ENCODE measurements at regions not wholly inside any gene's neighbourhood (a gene's known extent, or its start where the extent isn't known, plus 50 kb on each side); places are given as distances from the start of the nearest gene placed in this dataset.

- no peak overlapping the region for H3K4me3 ChIP-seq (ENCODE audit: low read depth, low read length)
- TF ChIP-seq, protein P1, sequence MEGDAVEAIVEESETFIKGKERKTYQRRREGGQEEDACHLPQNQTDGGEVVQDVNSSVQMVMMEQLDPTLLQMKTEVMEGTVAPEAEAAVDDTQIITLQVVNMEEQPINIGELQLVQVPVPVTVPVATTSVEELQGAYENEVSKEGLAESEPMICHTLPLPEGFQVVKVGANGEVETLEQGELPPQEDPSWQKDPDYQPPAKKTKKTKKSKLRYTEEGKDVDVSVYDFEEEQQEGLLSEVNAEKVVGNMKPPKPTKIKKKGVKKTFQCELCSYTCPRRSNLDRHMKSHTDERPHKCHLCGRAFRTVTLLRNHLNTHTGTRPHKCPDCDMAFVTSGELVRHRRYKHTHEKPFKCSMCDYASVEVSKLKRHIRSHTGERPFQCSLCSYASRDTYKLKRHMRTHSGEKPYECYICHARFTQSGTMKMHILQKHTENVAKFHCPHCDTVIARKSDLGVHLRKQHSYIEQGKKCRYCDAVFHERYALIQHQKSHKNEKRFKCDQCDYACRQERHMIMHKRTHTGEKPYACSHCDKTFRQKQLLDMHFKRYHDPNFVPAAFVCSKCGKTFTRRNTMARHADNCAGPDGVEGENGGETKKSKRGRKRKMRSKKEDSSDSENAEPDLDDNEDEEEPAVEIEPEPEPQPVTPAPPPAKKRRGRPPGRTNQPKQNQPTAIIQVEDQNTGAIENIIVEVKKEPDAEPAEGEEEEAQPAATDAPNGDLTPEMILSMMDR (IDR thresholded peaks at IDR 0.05; ENCODE audit: insufficient read depth, low read length, severe bottlenecking): no peak
- no peak for FAIRE-seq
Measured at GRCh38 chr6:148068437-148069061, 274.1 kb upstream of the SASH1 start.

GRCh38 chr6:148069256-148069655, 273.4 kb upstream of the SASH1 start:
- TF ChIP-seq, protein P1 (IDR thresholded peaks at IDR 0.05; ENCODE audit: insufficient read depth, low read length, severe bottlenecking): no peak
- no peaks in the 10 kb centered on the region for H3K27me3 ChIP-seq (ENCODE audit: control insufficient read depth, insufficient read depth, low read length)
- no peak for FAIRE-seq
- no peaks in the 10 kb centered on the region for H3K36me3 ChIP-seq (ENCODE audit: control insufficient read depth, insufficient read depth, low read length)
- H3K4me3 ChIP-seq (ENCODE audit: low read depth, low read length): no peak overlapping the region
- DNase-seq (ENCODE audit: low read depth): no peak

More at GRCh38 chr6:148068437-148069061, 274.1 kb upstream of the SASH1 start:
- Histone ChIP-seq H3K27me3 (ENCODE audit: control insufficient read depth, insufficient read depth, low read length) (no peaks in the 10 kb centered on the region), H3K36me3 (ENCODE audit: control insufficient read depth, insufficient read depth, low read length) (no peaks in the 10 kb centered on the region)
- no peak for DNase-seq (ENCODE audit: low read depth)

DNA sequence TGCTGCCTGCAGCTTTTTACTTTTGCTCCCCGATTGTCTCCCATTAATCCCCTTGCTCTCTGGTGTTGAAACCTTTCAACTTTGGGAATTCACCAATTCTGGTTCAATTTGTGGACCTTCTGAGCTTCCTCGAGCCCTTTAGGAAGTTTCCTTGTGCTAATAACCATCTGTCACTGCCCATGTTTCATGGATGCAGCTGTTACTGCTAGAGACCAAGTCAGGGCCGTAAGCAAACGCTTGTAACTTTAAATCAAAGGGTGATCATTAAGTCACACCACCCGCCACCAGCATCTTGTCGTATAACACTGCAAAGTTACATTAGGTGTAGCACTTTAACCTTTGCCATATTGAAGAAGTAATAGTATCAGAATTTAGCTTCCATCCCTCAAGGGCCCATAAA, 268.3 kb upstream of the SASH1 start:
- DNase-seq (ENCODE audit: low read depth) (no peak), FAIRE-seq (no peak)
- Histone ChIP-seq H3K36me3 (ENCODE audit: control insufficient read depth, insufficient read depth, low read length) (no peaks in the 10 kb centered on the region), H3K4me3 (ENCODE audit: low read depth, low read length) (no peak overlapping the region), H3K27me3 (ENCODE audit: control insufficient read depth, insufficient read depth, low read length) (no peaks in the 10 kb centered on the region)
- TF ChIP-seq, protein P1 (IDR thresholded peaks at IDR 0.05; ENCODE audit: insufficient read depth, low read length, severe bottlenecking): no peak

- FAIRE-seq (no peak), DNase-seq (ENCODE audit: low read depth) (peak; percentile 32)
- Histone ChIP-seq H3K27me3 (ENCODE audit: control insufficient read depth, insufficient read depth, low read length) (peaks cover 2% of the 10 kb centered on the region), H3K36me3 (ENCODE audit: control insufficient read depth, insufficient read depth, low read length) (no peaks in the 10 kb centered on the region), H3K4me3 (ENCODE audit: low read depth, low read length) (no peak overlapping the region)
- TF ChIP-seq, protein P1 (IDR thresholded peaks at IDR 0.05; ENCODE audit: insufficient read depth, low read length, severe bottlenecking): no peak
Measured at GRCh38 chr6:148074738-148075137, 267.9 kb upstream of the SASH1 start.

DNA sequence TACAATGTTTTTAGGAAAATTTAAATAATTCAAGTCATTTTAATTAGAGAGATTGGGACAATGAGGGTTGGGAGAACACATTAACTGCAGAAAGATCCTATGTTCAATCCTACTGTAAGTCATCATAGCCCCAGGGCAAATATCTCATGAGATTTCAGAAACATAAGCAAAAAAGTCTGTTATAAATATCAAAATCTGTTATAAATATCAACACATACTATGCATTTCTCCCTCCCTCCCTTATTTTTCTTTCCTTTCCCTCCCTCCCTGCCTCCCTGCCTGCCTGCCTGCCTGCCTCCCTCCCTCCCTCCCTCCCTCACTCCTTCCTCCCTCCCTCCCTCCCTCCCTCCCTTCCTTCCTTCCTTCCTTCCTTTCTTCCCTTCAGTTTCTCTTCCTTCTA, 267.3 kb upstream of the SASH1 start:
- no peak for DNase-seq (ENCODE audit: low read depth)
- TF ChIP-seq, protein P1 (IDR thresholded peaks at IDR 0.05; ENCODE audit: insufficient read depth, low read length, severe bottlenecking): no peak

GRCh38 chr6:148076051-148076450, 266.6 kb upstream of the SASH1 start:
- FAIRE-seq: no peak

More for the DNA sequence above, 267.3 kb upstream of the SASH1 start:
- H3K36me3 ChIP-seq (ENCODE audit: control insufficient read depth, insufficient read depth, low read length): no peaks in the 10 kb centered on the region
- no peak overlapping the region for H3K4me3 ChIP-seq (ENCODE audit: low read depth, low read length)
- peaks cover 2% of the 10 kb centered on the region for H3K27me3 ChIP-seq (ENCODE audit: control insufficient read depth, insufficient read depth, low read length)
- FAIRE-seq: no peak

More at GRCh38 chr6:148076051-148076450, 266.6 kb upstream of the SASH1 start:
- no peak overlapping the region for H3K4me3 ChIP-seq (ENCODE audit: low read depth, low read length)
- H3K27me3 ChIP-seq (ENCODE audit: control insufficient read depth, insufficient read depth, low read length): peaks cover 2% of the 10 kb centered on the region
- no peaks in the 10 kb centered on the region for H3K36me3 ChIP-seq (ENCODE audit: control insufficient read depth, insufficient read depth, low read length)
- DNase-seq (ENCODE audit: low read depth): no peak
- TF ChIP-seq, protein P1 (IDR thresholded peaks at IDR 0.05; ENCODE audit: insufficient read depth, low read length, severe bottlenecking): no peak

All from bronchial epithelial cell (primary cell).